ENCODE measurements at regions not wholly inside any gene's neighbourhood (a gene's known extent, or its start where the extent isn't known, plus 50 kb on each side); places are given as distances from the start of the nearest gene placed in this dataset.

- TF ChIP-seq BCL3 (IDR thresholded peaks at IDR 0.05), result no peak
- no peak for TF ChIP-seq NPAS2 (CRISPR knock-in tag; IDR thresholded peaks at IDR 0.05; ENCODE audit: borderline replicate concordance)
- TF ChIP-seq REST (IDR thresholded peaks at IDR 0.05), result no peak
Measured at GRCh38 chr13:44768239-44768638, 192.1 kb upstream of the TSC22D1 start (continued).

- H3K9me3 ChIP-seq, result no peaks in the 10 kb centered on the region
- no peak overlapping the region for H3K27ac ChIP-seq
- no peak for TF ChIP-seq BCL3 (IDR thresholded peaks at IDR 0.05)
- TF ChIP-seq JUNB (IDR thresholded peaks at IDR 0.05), result no peak
- TF ChIP-seq RNF2 (IDR thresholded peaks at IDR 0.05; ENCODE audit: borderline replicate concordance, low read depth), result no peak
- TF ChIP-seq REST (IDR thresholded peaks at IDR 0.05), result no peak
- TF ChIP-seq HDAC2 (IDR thresholded peaks at IDR 0.05), result no peak
- TF ChIP-seq ELK1 (IDR thresholded peaks at IDR 0.05; ENCODE audit: low read depth, low read length), result no peak
- no peak for TF ChIP-seq CTCF (IDR thresholded peaks at IDR 0.05)
- no peak for TF ChIP-seq EP300 (IDR thresholded peaks at IDR 0.05)
- TF ChIP-seq TFCP2L1 (CRISPR knock-in tag; IDR thresholded peaks at IDR 0.05), result no peak
- no peak for TF ChIP-seq TP53 (CRISPR knock-in tag; IDR thresholded peaks at IDR 0.05)
- no peak for TF ChIP-seq HOXB5 (CRISPR knock-in tag; IDR thresholded peaks at IDR 0.05)
- TF ChIP-seq PHF8 (IDR thresholded peaks at IDR 0.05; ENCODE audit: borderline replicate concordance, low read depth), result no peak
- TF ChIP-seq HOXB13 (CRISPR knock-in tag; IDR thresholded peaks at IDR 0.05; ENCODE audit: low read depth), result no peak
- TF ChIP-seq GATA3 (IDR thresholded peaks at IDR 0.05; ENCODE audit: borderline replicate concordance), result no peak
- no peak for TF ChIP-seq ATOH8 (CRISPR knock-in tag; IDR thresholded peaks at IDR 0.05; ENCODE audit: low read depth)
- no peak for TF ChIP-seq MAX (IDR thresholded peaks at IDR 0.05)
- TF ChIP-seq NFE2L2 (conservative IDR thresholded peaks at IDR 0.05; ENCODE audit: low read length), result no peak
- no peak for TF ChIP-seq CBX2 (IDR thresholded peaks at IDR 0.05; ENCODE audit: borderline replicate concordance, low read depth)
- no peak for TF ChIP-seq POLR2AphosphoS2 (conservative IDR thresholded peaks at IDR 0.05; ENCODE audit: low read length)
- TF ChIP-seq KDM1A (IDR thresholded peaks at IDR 0.05; ENCODE audit: low read depth), result no peak
- CTCF ChIA-PET, result no interaction called here
- no peak overlapping the region for H3K4me2 ChIP-seq
- no peak overlapping the region for H3K4me3 ChIP-seq
- FAIRE-seq (no peak), DNase-seq (ENCODE audit: low read depth in 1 of 2, low spot score in 1 of 2) (no peak), ATAC-seq (no peak)
- POLR2A ChIA-PET, result no interaction called here
- WGBS (ENCODE audit: missing lambda C conversion rate), result 87% methylated on average over 4 of the region's 4 CpGs
- H3K4me1 ChIP-seq, result peaks cover 3% of the 10 kb centered on the region; the same call in 2 of the 3 replicates
Measured at GRCh38 chr13:44765001-44765471, 188.9 kb upstream of the TSC22D1 start.
